PC-9 (cell line): ENCODE measurements at regions not wholly inside any gene's neighbourhood (a gene's known extent, or its start where the extent isn't known, plus 50 kb on each side); places are given as distances from the start of the nearest gene placed in this dataset.

Source experiments
- BruUV-seq: library from RNA; stranded (reverse); fragments of 400-500 nt; replicated peaks from 2 replicates; lab custom pipeline; 2021; lab: Mats Ljungman, UMichigan
- CTCF ChIA-PET: fragments of 300-600 bp; sonication (Branson Sonifier 250); formaldehyde crosslinking; loops from one replicate; lab custom pipeline; 2022; ENCODE audit warnings: antibody characterized with exemption; lab: Charles Lee
- POLR2A ChIA-PET: fragments of 300-600 bp; sonication (Branson Sonifier 250); formaldehyde crosslinking; loops from one replicate; lab custom pipeline; 2022; ENCODE audit warnings: antibody characterized with exemption; ENCODE audit not compliant: unreplicated experiment; lab: Charles Lee
- DNase-seq, 2 experiments: peaks; one replicate each; pipeline versions ENCODE4 v3.0.0 to v3.0.0-alpha.2; 2015 to 2022; ENCODE audit warnings: mixed read lengths in 1 of 2
- H2AFZ ChIP-seq: fragments of 200-600 bp; sonication (generic); 2 replicates; pipeline ENCODE4 v1.8.1; 2017; ENCODE audit warnings: antibody characterized with exemption
- H3F3A ChIP-seq: fragments of 200-600 bp; sonication (generic); 2 replicates; pipeline ENCODE4 v1.8.1; 2017; ENCODE audit warnings: antibody characterized with exemption, mild to moderate bottlenecking, low read depth; ENCODE audit not compliant: insufficient read depth
- H3K27ac ChIP-seq: fragments of 200-600 bp; sonication (generic); 2 replicates; pipeline ENCODE4 v1.6.1; 2016; ENCODE audit warnings: mixed run types
- H3K27me3 ChIP-seq: fragments of 200-600 bp; sonication (generic); 2 replicates; pipeline ENCODE4 v1.6.1; 2016; ENCODE audit warnings: low read depth, mixed run types; ENCODE audit not compliant: insufficient read depth
- H3K36me3 ChIP-seq: fragments of 200-600 bp; sonication (generic); 2 replicates; pipeline ENCODE4 v1.6.1; 2016; ENCODE audit warnings: low read depth, mixed run types
- H3K4me1 ChIP-seq: fragments of 200-600 bp; sonication (generic); replicated peaks from 2 replicates; pipeline ENCODE4 v1.6.1; 2016; ENCODE audit warnings: mixed run types; ENCODE audit not compliant: insufficient read depth
- H3K4me2 ChIP-seq: fragments of 200-600 bp; sonication (generic); 2 replicates; pipeline ENCODE4 v1.6.1; 2017; ENCODE audit warnings: mixed run types
- H3K4me3 ChIP-seq: fragments of 200-600 bp; sonication (generic); 2 replicates; pipeline ENCODE4 v1.6.1; 2016; ENCODE audit warnings: mixed run types
- H3K79me2 ChIP-seq: fragments of 200-600 bp; sonication (generic); 2 replicates; pipeline ENCODE4 v1.6.1; 2017; ENCODE audit warnings: low read depth, mixed run types
- H3K9me2 ChIP-seq: fragments of 200-600 bp; sonication (generic); 2 replicates; pipeline ENCODE4 v1.8.1; 2017; ENCODE audit warnings: mild to moderate bottlenecking; ENCODE audit not compliant: insufficient read depth
- H3K9me3 ChIP-seq: fragments of 200-600 bp; sonication (generic); 2 replicates; pipeline ENCODE4 v1.8.1; 2016; ENCODE audit warnings: low read depth; ENCODE audit not compliant: insufficient read depth
- H4K20me1 ChIP-seq: fragments of 200-600 bp; sonication (generic); 2 replicates; pipeline ENCODE4 v1.8.1; 2017; ENCODE audit not compliant: insufficient read depth
- EZH2 ChIP-seq: fragments of 200-600 bp; sonication (generic); IDR thresholded peaks from 2 replicates; pipeline ENCODE4 v1.8.0; 2017; ENCODE audit warnings: antibody characterized with exemption, low read depth
- intact Hi-C: fragments of 100-400 bp; cut with micrococcal nuclease; formaldehyde crosslinking; loops from one replicate; pipeline ENCODE4 v1.10.0; 2022; ENCODE audit not compliant: unreplicated experiment
- TF ChIP-seq, protein P1 (sequence below): fragments of 200-600 bp; sonication (generic); conservative IDR thresholded peaks from 2 replicates; pipeline ENCODE4 v1.6.1; 2017; ENCODE audit warnings: mixed run types, antibody characterized with exemption, mild to moderate bottlenecking, moderate library complexity

DNA sequence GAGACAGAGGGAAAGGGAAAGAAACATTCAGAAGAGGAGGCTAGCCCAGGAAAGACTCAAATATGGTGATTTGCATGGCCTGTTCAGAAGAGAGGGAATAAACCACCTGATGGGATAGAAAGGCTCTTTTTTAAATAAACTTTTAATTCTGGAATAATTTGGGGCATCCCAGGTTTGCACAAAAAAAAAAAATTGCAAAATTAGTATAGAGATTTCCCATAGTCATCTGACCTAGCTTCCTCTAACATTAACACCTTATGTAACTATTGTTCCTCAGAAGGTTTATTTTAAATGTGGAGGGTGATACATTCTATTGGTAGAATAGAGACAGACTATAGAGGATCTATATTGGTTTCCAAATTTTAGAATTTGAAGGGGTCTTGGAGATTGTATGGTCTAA is 330.4 kb upstream of the SLC14A2 start:
- CTCF ChIA-PET: no interaction called here
- H3F3A ChIP-seq: no peaks in the 10 kb centered on the region
- intact Hi-C loops: loop anchor here (10.0 kb wide), 1 partner anchor 150 kb away; no protein-coding TSS in a partner anchor
- H2AFZ ChIP-seq: no peak overlapping the region
- no TSS peak for BruUV-seq
- no peak overlapping the region for H3K27ac ChIP-seq
- H3K36me3 ChIP-seq: no peaks in the 10 kb centered on the region
- H4K20me1 ChIP-seq: no peaks in the 10 kb centered on the region
- no peaks in the 10 kb centered on the region for H3K9me2 ChIP-seq
- H3K4me3 ChIP-seq: no peak overlapping the region
- TF ChIP-seq, protein P1, sequence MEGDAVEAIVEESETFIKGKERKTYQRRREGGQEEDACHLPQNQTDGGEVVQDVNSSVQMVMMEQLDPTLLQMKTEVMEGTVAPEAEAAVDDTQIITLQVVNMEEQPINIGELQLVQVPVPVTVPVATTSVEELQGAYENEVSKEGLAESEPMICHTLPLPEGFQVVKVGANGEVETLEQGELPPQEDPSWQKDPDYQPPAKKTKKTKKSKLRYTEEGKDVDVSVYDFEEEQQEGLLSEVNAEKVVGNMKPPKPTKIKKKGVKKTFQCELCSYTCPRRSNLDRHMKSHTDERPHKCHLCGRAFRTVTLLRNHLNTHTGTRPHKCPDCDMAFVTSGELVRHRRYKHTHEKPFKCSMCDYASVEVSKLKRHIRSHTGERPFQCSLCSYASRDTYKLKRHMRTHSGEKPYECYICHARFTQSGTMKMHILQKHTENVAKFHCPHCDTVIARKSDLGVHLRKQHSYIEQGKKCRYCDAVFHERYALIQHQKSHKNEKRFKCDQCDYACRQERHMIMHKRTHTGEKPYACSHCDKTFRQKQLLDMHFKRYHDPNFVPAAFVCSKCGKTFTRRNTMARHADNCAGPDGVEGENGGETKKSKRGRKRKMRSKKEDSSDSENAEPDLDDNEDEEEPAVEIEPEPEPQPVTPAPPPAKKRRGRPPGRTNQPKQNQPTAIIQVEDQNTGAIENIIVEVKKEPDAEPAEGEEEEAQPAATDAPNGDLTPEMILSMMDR: no peak
- no peak for TF ChIP-seq EZH2
- no peaks in the 10 kb centered on the region for H3K4me1 ChIP-seq
- no peak for DNase-seq
- no peak overlapping the region for H3K4me2 ChIP-seq
- no peaks in the 10 kb centered on the region for H3K9me3 ChIP-seq
- H3K79me2 ChIP-seq: no peaks in the 10 kb centered on the region
- POLR2A ChIA-PET: interaction anchor here (0.6 kb wide), 1 partner anchor 10 kb away, joined by 3 read pairs; no protein-coding TSS in a partner anchor
- H3K27me3 ChIP-seq: no peaks in the 10 kb centered on the region

GRCh38 chr18:45285251-45285650 is 330.0 kb upstream of the SLC14A2 start:
- no peaks in the 10 kb centered on the region for H3K36me3 ChIP-seq
- H3K4me1 ChIP-seq: no peaks in the 10 kb centered on the region
- ChIA-PET CTCF (no interaction called here), POLR2A (interaction anchor here (0.6 kb wide), 1 partner anchor 9 kb away, joined by 3 read pairs; no protein-coding TSS in a partner anchor)
- no peak overlapping the region for H3K4me3 ChIP-seq
- no peaks in the 10 kb centered on the region for H3K27me3 ChIP-seq
- no peak for DNase-seq
- H4K20me1 ChIP-seq: no peaks in the 10 kb centered on the region
- H3K9me2 ChIP-seq: no peaks in the 10 kb centered on the region
- BruUV-seq: no TSS peak
- no peak overlapping the region for H3K4me2 ChIP-seq
- no peaks in the 10 kb centered on the region for H3K9me3 ChIP-seq
- no peaks in the 10 kb centered on the region for H3K79me2 ChIP-seq
- H2AFZ ChIP-seq: no peak overlapping the region
- H3F3A ChIP-seq: no peaks in the 10 kb centered on the region
- no peak for TF ChIP-seq EZH2
- TF ChIP-seq, protein P1: no peak
- intact Hi-C loops: loop anchor here (10.0 kb wide), 1 partner anchor 150 kb away; no protein-coding TSS in a partner anchor
- H3K27ac ChIP-seq: no peak overlapping the region

DNA sequence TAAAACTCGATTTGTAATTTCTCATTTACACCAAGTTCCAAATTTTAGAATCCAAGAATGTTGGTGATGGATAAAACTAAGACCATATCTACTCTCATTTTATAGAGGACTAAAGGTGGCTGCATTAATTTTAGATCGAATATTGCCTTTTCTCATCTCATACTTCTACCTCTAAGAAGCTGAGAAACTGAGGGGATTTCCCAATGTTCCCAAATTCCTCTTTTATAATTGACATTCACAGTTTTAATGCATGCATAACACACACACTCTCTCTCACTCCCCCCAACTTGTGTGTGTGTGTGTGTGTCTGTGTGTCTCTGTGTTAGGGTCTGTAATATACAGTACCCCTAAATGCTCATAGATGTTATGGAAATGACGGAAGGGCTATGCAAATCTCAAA is 328.8 kb upstream of the SLC14A2 start:
- H4K20me1 ChIP-seq: no peaks in the 10 kb centered on the region
- H3K4me1 ChIP-seq: no peaks in the 10 kb centered on the region
- no peak overlapping the region for H3K27ac ChIP-seq
- ChIA-PET POLR2A (no interaction called here), CTCF (no interaction called here)
- DNase-seq: no peak
- no peaks in the 10 kb centered on the region for H3K9me2 ChIP-seq
- H3K9me3 ChIP-seq: no peaks in the 10 kb centered on the region
- no peak overlapping the region for H3K4me2 ChIP-seq
- no TSS peak for BruUV-seq
- no peaks in the 10 kb centered on the region for H3K27me3 ChIP-seq
- no peaks in the 10 kb centered on the region for H3K79me2 ChIP-seq
- H3K4me3 ChIP-seq: no peak overlapping the region
- TF ChIP-seq, protein P1: no peak
- no peak for TF ChIP-seq EZH2
- H3F3A ChIP-seq: no peaks in the 10 kb centered on the region
- H3K36me3 ChIP-seq: no peaks in the 10 kb centered on the region
- intact Hi-C loops: loop anchor here (10.0 kb wide), 1 partner anchor 148 kb away; no protein-coding TSS in a partner anchor
- no peak overlapping the region for H2AFZ ChIP-seq
